ENCODE measurements at regions not wholly inside any gene's neighbourhood (a gene's known extent, or its start where the extent isn't known, plus 50 kb on each side); places are given as distances from the start of the nearest gene placed in this dataset.

- TF ChIP-seq POLR2A (IDR thresholded peaks at IDR 0.05), result no peak
- no peak for TF ChIP-seq CTCF (IDR thresholded peaks at IDR 0.05)
Observed at GRCh38 chr3:81884791-81885190, 123.3 kb upstream of the GBE1 start.

Measured in testis (tissue), 2 donors.